ENCODE measurements at regions not wholly inside any gene's neighbourhood (a gene's known extent, or its start where the extent isn't known, plus 50 kb on each side); places are given as distances from the start of the nearest gene placed in this dataset.

DNA sequence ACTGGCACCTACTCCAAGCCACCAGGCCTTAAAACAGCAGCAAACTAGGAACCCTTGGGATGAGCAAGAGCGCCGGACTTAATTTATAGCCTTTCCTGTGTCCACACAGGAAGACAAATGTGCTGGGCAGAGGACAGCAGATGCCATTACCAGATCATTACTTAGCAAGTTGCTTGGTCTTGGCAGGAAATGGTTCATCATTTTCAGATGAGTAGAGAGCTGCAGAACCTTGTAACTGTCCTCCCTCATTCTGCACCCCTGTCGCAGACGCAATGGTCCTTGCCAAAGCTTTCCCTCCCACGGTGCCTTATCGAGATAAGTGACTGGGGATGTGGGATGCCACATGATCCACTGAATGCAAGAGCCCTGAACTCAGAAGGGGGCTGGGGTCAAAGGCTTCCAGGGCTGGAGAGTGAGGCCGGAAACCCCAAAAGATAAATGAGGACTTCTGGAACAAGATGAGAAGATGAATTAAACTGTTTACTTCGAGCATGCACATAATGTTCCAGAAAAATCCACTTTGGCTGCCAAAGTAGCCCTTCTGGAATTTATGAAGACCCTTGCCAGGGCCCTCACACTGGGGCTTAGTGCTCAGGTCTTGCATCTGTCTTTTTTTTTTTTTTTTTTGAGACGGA is 145.6 kb upstream of the ZNF32 start:
- ChIA-PET POLR2A (no interaction called here), CTCF (no interaction called here)
- ATAC-seq (ENCODE audit: poor library complexity) (no peak), DNase-seq (no peak)
- no peak for TF ChIP-seq CTCF (IDR thresholded peaks at IDR 0.05)
- Histone ChIP-seq H3K4me1 (ENCODE audit: insufficient read depth, low read length) (no peaks in the 10 kb centered on the region), H3K27me3 (ENCODE audit: control insufficient read depth in 1 of 2, insufficient read depth in 2 of 2, low read length in 2 of 2) (no peaks in the 10 kb centered on the region), H3K9me3 (ENCODE audit: control insufficient read depth in 1 of 2, insufficient read depth in 1 of 2, low read length in 2 of 2) (no peaks in the 10 kb centered on the region), H3K36me3 (ENCODE audit: insufficient read depth, low read length) (no peaks in the 10 kb centered on the region), H3K27ac (ENCODE audit: low read depth in 1 of 2, low read length in 2 of 2) (no peak overlapping the region), H3K4me3 (ENCODE audit: low read length) (no peak overlapping the region)
- no peak overlapping the region for H3K4me3 Mint-ChIP-seq
- intact Hi-C loops (cut with DNase I, micrococcal nuclease): no loop called here
- H3K9me3 Mint-ChIP-seq: no peaks in the 10 kb centered on the region
- peaks cover 4% of the 10 kb centered on the region for H3K27me3 Mint-ChIP-seq
- no peaks in the 10 kb centered on the region for H3K4me1 Mint-ChIP-seq (ENCODE audit: low read depth)
- no peak overlapping the region for H3K27ac Mint-ChIP-seq
- H3K36me3 Mint-ChIP-seq (ENCODE audit: low read depth): no peaks in the 10 kb centered on the region

DNA sequence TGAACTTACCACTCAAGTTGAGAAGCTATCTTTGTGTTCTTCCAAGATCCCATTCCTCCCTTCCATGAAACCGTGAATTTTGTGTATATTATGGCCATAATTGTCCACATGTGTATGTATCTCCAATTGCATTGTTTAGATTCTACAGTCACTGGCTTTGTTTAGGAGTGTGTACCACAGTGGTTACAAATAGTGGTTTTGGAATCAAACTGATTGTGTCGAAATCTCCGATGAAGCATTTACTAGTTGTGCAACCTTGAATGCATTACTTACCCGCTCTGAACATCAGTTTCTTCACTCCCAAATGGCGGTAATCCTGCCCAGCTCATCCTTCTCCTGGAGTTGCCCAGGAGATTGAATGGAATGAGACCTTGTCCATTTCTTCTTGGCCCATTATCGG is 145.0 kb upstream of the ZNF32 start:
- ATAC-seq (ENCODE audit: poor library complexity) (no peak), DNase-seq (no peak)
- Histone ChIP-seq H3K27ac (ENCODE audit: low read depth in 1 of 2, low read length in 2 of 2) (no peak overlapping the region), H3K36me3 (ENCODE audit: insufficient read depth, low read length) (no peaks in the 10 kb centered on the region), H3K4me3 (ENCODE audit: low read length) (no peak overlapping the region), H3K4me1 (ENCODE audit: insufficient read depth, low read length) (no peaks in the 10 kb centered on the region), H3K27me3 (ENCODE audit: control insufficient read depth in 1 of 2, insufficient read depth in 2 of 2, low read length in 2 of 2) (no peaks in the 10 kb centered on the region), H3K9me3 (ENCODE audit: control insufficient read depth in 1 of 2, insufficient read depth in 1 of 2, low read length in 2 of 2) (no peaks in the 10 kb centered on the region)
- Mint-ChIP-seq H3K36me3 (ENCODE audit: low read depth) (no peaks in the 10 kb centered on the region), H3K4me3 (no peak overlapping the region), H3K9me3 (no peaks in the 10 kb centered on the region), H3K27me3 (peaks cover under 1% of the 10 kb centered on the region), H3K27ac (no peak overlapping the region), H3K4me1 (ENCODE audit: low read depth) (no peaks in the 10 kb centered on the region)
- CTCF ChIA-PET: no interaction called here
- intact Hi-C loops (cut with DNase I, micrococcal nuclease): no loop called here
- POLR2A ChIA-PET: no interaction called here
- no peak for TF ChIP-seq CTCF (IDR thresholded peaks at IDR 0.05)

- Histone ChIP-seq H3K36me3 (ENCODE audit: insufficient read depth, low read length) (no peaks in the 10 kb centered on the region), H3K9me3 (ENCODE audit: control insufficient read depth in 1 of 2, insufficient read depth in 1 of 2, low read length in 2 of 2) (no peaks in the 10 kb centered on the region), H3K4me1 (ENCODE audit: insufficient read depth, low read length) (no peaks in the 10 kb centered on the region), H3K27me3 (ENCODE audit: control insufficient read depth in 1 of 2, insufficient read depth in 2 of 2, low read length in 2 of 2) (no peaks in the 10 kb centered on the region), H3K27ac (ENCODE audit: low read depth in 1 of 2, low read length in 2 of 2) (no peak overlapping the region), H3K4me3 (ENCODE audit: low read length) (no peak overlapping the region)
- CTCF ChIA-PET: no interaction called here
- Mint-ChIP-seq H3K27me3 (no peaks in the 10 kb centered on the region), H3K9me3 (no peaks in the 10 kb centered on the region), H3K4me3 (no peak overlapping the region), H3K27ac (no peak overlapping the region), H3K4me1 (ENCODE audit: low read depth) (no peaks in the 10 kb centered on the region), H3K36me3 (ENCODE audit: low read depth) (no peaks in the 10 kb centered on the region)
- ATAC-seq (ENCODE audit: poor library complexity): no peak
- POLR2A ChIA-PET: no interaction called here
- no peak for DNase-seq
- no peak for TF ChIP-seq CTCF (IDR thresholded peaks at IDR 0.05)
- intact Hi-C loops (cut with DNase I, micrococcal nuclease): no loop called here
These were observed 141.5 kb upstream of the ZNF32 start for GRCh38 chr10:43790147-43790546.

Measured in CD4-positive, alpha-beta T cell (primary cell).